GM12878 (cell line): ENCODE measurements at regions not wholly inside any gene's neighbourhood (a gene's known extent, or its start where the extent isn't known, plus 50 kb on each side); places are given as distances from the start of the nearest gene placed in this dataset.

Source experiments
- ATAC-seq: fragments of 200-7000 bp; cut with Tn5 transposase; 3 replicates; pipeline ENCODE4 v1.9.1; 2020; ENCODE audit warnings: mild to moderate bottlenecking, moderate library complexity
- BruUV-seq: library from RNA; stranded (reverse); fragments of 400-500 nt; replicated peaks from 2 replicates; lab custom pipeline; 2021; lab: Mats Ljungman, UMichigan
- CTCF ChIA-PET: fragments of 300-600 bp; sonication (Branson Sonifier 250); formaldehyde crosslinking; extraction: SDS; loops from one replicate; lab custom pipeline; 2021; ENCODE audit warnings: inconsistent platforms; lab: Yijun Ruan, JAX
- POLR2A ChIA-PET: fragments of 350-600 bp; formaldehyde crosslinking; extraction: SDS; loops from one replicate; lab custom pipeline; 2021; ENCODE audit warnings: inconsistent platforms; lab: Charles Lee
- RAD21 ChIA-PET: fragments of 300-600 bp; sonication (Branson Sonifier 250); formaldehyde crosslinking; loops from one replicate; lab custom pipeline; 2023; ENCODE audit warnings: antibody characterized with exemption; ENCODE audit not compliant: unreplicated experiment; lab: Charles Lee
- SMC1A ChIA-PET: fragments of 300-600 bp; sonication (Branson Sonifier 250); formaldehyde crosslinking; loops from one replicate; lab custom pipeline; 2023; ENCODE audit not compliant: unreplicated experiment, uncharacterized antibody; lab: Charles Lee
- DNase-seq: peaks from one replicate; pipeline ENCODE4 v3.0.0-alpha.2; 2011; ENCODE audit warnings: low read depth, low spot score
- FAIRE-seq: peaks from 3 replicates; lab custom pipeline; 2011; peaks lifted over from hg19 to GRCh38; lab: Jason Lieb, UNC
- H2AFZ ChIP-seq: 2 replicates; pipeline ENCODE4 v1.6.0; 2011; ENCODE audit warnings: low read depth, low read length, control low read depth; ENCODE audit not compliant: control insufficient read depth
- H3K27ac ChIP-seq: 2 replicates; pipeline ENCODE4 v1.5.1; 2011; ENCODE audit warnings: control low read depth; ENCODE audit not compliant: control insufficient read depth, insufficient read depth
- H3K27me3 ChIP-seq, 2 experiments: replicated peaks in 1 of 2; 2 replicates each; pipeline versions ENCODE4 v1.6.0 to v1.6.1; 2011; ENCODE audit warnings: low read length in 1 of 2; ENCODE audit not compliant: control insufficient read depth in 2 of 2, insufficient read depth in 2 of 2
- H3K36me3 ChIP-seq, 2 experiments: 2 replicates each; pipeline ENCODE4 v1.5.1; 2011; ENCODE audit warnings: low read length in 1 of 2; ENCODE audit not compliant: control insufficient read depth in 2 of 2, insufficient read depth in 2 of 2
- H3K4me1 ChIP-seq: 2 replicates; pipeline ENCODE4 v1.6.1; 2011; ENCODE audit warnings: mild to moderate bottlenecking, low read length, moderate library complexity, mixed read lengths; ENCODE audit not compliant: control insufficient read depth, insufficient read depth
- H3K4me2 ChIP-seq: 2 replicates; pipeline ENCODE4 v1.6.0; 2011; ENCODE audit warnings: control low read depth; ENCODE audit not compliant: control insufficient read depth, insufficient read depth
- H3K4me3 ChIP-seq: fragments of 200-600 bp; sonication (generic); 2 replicates; pipeline ENCODE4 v1.5.1; 2016
- H3K79me2 ChIP-seq: 2 replicates; pipeline ENCODE4 v1.6.0; 2011; ENCODE audit warnings: low read length; ENCODE audit not compliant: control insufficient read depth, insufficient read depth
- H3K9ac ChIP-seq: 2 replicates; pipeline ENCODE4 v1.8.0; 2011; ENCODE audit warnings: low read length, control low read depth, mixed read lengths; ENCODE audit not compliant: control insufficient read depth, insufficient read depth
- H3K9me3 ChIP-seq: replicated peaks from 3 replicates; pipeline ENCODE4 v1.5.1; 2011; ENCODE audit warnings: mild to moderate bottlenecking, low read length; ENCODE audit not compliant: control insufficient read depth, insufficient read depth
- H4K20me1 ChIP-seq: 2 replicates; pipeline ENCODE4 v1.6.0; 2011; ENCODE audit not compliant: control insufficient read depth, insufficient read depth
- CBX3 ChIP-seq: fragments of 200-600 bp; sonication (generic); IDR thresholded peaks from 2 replicates; pipeline ENCODE4 v1.6.1; 2016; ENCODE audit warnings: low read depth, borderline replicate concordance
- CBX5 ChIP-seq: sonication (generic); IDR thresholded peaks from 2 replicates; pipeline ENCODE4 v1.6.1; 2016; ENCODE audit warnings: low read depth, moderate library complexity, mild to moderate bottlenecking, inconsistent platforms
- HSF1 ChIP-seq: fragments of 150-350 bp; IDR thresholded peaks from 2 replicates; pipeline ENCODE4 v1.6.1; 2014; ENCODE audit warnings: mild to moderate bottlenecking, low read depth, low read length
- WGBS: methylation state at CpG from one replicate; pipeline ENCODE4 v1.1.6; 2016; ENCODE audit warnings: low lambda C conversion rate; ENCODE audit not compliant: insufficient replicate concordance, insufficient coverage; ENCODE audit errors: missing lambda C conversion rate; 5-methylcytosine and 5-hydroxymethylcytosine counted together
- in situ Hi-C: fragments of 300-500 bp; cut with MboI; formaldehyde crosslinking; loops from 9 replicates; pipeline ENCODE4 v1.14.3; 2018; ENCODE audit warnings: mixed read lengths
- intact Hi-C: fragments of 100-400 bp; cut with micrococcal nuclease; formaldehyde crosslinking; loops from one replicate; pipeline ENCODE4 v1.14.2; 2022; ENCODE audit not compliant: unreplicated experiment

- no TSS peak for BruUV-seq
- ChIA-PET RAD21 (no interaction called here), SMC1A (no interaction called here)
- no peak for DNase-seq
- WGBS = 98% methylated on average over 7 of the region's 7 CpGs
- intact Hi-C loops = no loop called here
- in situ Hi-C loops = no loop called here
- no peak for TF ChIP-seq HSF1
- TF ChIP-seq CBX3 = 0 out of 2 replicates have a peak, but pooled peaks have one; percentile 9
- peak; percentile 94; the same call in 1 of the 2 replicates for TF ChIP-seq CBX5
- TF ChIP-seq, all 136 proteins: peak for 2
- Histone ChIP-seq H3K9me3 (peaks cover 6% of the 10 kb centered on the region; the same call in 2 of the 3 replicates), H4K20me1 (no peaks in the 10 kb centered on the region), H3K79me2 (no peaks in the 10 kb centered on the region), H3K4me1 (no peaks in the 10 kb centered on the region), H3K4me3 (no peak overlapping the region), H3K4me2 (no peak overlapping the region), H2AFZ (no peak overlapping the region), H3K27ac (no peak overlapping the region), H3K27me3 (no peaks in the 10 kb centered on the region), H3K36me3 (no peaks in the 10 kb centered on the region), H3K9ac (no peak overlapping the region)
- ATAC-seq (no peak), FAIRE-seq (no peak)
- ChIA-PET POLR2A (no interaction called here), CTCF (interaction anchor here (1.6 kb wide), 1 partner anchor 14 kb away, joined by 3 read pairs; no protein-coding TSS in a partner anchor)
Observed at GRCh38 chr2:62372824-62373223, 133.2 kb downstream of the TMEM17 start.
